Posterior vena cava (tissue), 2 donors: ENCODE measurements at regions not wholly inside any gene's neighbourhood (a gene's known extent, or its start where the extent isn't known, plus 50 kb on each side); places are given as distances from the start of the nearest gene placed in this dataset.

ENCODE experiments used
- DNase-seq: peaks from one replicate; pipeline ENCODE4 v3.0.0-alpha.2; 2020; ENCODE audit warnings: low spot score
- intact Hi-C, 2 donors: fragments of 100-400 bp; cut with DNase I; formaldehyde crosslinking; loops; one replicate each; pipeline versions ENCODE4 v1.14.1 to v1.14.2; 2022 to 2023
- donor health status: DM: yes; HTN: yes; CAD: no.
- donor health status: DM: yes; HTN: yes; CAD: no.

DNA sequence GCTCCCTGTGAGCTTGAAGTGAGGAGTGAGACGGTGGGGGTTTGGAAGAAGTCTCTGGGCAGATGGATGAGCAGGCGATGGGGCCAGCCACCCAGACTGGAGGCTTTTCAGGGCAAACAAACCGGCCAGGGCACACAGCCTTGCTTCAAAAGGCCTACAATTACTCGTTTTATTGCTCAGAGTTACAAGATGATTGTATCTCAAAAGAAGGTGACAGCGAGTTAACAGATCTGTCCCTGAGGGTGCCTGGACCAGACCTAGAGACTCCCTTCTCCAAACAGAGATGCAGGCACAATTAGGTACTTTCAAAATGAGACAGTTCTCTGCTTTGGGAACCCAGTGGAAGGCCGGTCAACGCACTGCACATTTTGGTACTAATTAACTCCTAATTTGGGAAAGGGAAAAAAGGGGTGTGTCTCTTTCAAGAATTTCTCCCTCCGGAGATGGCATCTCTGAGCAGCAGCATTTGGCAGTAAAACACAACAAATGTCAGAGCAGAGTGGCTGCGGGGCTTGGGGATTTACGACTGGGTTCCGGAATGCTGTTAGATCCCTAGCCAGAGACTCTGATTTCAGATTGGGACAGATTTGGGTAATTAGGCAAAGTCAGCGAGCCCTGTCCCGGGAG, 226.7 kb downstream of the TTC32 start:
- intact Hi-C loops: loop anchor here in 1 of 2 donors (10.0 kb wide), 1 partner anchor 800 kb away; no protein-coding TSS in a partner anchor
- DNase-seq: no peak

DNA sequence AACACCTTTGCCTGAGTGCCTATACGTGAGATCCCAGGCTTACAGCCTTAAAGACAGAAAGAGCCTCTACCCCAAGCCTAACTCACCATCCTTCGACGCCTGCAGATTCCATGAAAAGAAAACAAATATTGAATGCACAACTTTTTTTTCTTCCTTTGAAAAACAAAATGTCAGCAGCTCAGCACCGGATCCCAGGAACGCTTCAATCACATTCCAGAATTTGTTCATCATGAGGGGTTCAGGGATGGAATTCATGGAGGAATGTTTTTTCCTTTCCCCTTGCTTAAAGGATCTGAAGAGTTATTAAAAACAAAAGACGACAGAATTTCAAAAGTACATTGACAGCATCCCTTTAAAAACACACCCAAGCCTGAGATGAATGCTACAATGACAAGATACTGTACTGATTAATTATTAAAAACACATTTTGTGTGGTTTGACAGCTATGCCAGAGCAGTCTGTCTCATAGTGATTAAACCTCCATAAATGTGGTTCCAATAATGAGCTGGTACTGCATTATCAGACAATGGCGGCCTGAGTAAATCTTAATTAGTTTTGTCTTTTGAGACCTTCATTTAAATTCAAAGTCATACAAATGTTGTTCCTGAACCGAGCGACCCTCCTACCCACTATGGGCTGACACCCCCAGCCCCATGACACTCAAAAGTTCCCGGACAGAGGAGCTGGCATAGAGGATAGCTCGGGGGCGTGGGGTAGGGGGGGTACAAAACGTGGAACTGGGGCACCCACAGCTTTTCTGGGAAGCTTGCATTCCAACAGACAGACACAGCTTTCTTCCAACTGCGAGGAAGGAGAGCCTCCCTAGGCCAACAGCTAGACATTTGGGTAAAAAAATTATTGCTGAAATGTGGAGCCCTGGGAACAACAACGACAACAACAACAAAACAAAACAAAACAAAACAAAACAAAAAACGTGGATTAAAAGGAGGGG, 227.5 kb downstream of the TTC32 start:
- intact Hi-C loops: loop anchor here in 1 of 2 donors (10.0 kb wide), 1 partner anchor 800 kb away; no protein-coding TSS in a partner anchor

DNA sequence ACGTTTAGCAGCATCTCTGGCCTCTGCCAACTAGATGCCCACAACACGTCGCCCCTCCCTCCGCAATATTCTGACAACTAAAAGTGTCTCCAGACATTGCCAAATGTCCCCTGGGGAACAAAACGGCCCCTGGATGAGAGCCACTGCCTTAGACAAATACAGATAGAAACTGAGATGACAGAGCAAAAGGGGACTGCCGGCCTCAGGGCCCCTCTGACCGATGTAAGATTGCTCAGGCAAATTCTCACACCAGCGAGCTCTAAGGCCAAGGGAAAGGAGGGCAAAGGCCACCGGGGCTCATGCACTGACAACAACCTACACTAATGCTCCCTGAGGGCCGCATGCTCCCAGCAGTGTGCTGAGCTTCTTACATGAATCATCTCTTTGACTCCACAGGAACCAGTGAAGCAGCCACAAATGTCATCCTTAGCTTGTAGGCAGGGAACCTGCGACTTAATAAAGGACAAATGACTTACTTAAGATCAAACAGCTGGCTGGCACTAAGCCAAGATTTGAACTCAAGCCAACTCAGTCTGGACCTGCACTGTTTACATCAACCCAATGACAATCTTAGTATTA, 228.5 kb downstream of the TTC32 start:
- no peak for DNase-seq
- intact Hi-C loops: loop anchor here in 1 of 2 donors (10.0 kb wide), 1 partner anchor 799 kb away; no protein-coding TSS in a partner anchor

More for the DNA sequence above, 227.5 kb downstream of the TTC32 start:
- no peak for DNase-seq

DNA sequence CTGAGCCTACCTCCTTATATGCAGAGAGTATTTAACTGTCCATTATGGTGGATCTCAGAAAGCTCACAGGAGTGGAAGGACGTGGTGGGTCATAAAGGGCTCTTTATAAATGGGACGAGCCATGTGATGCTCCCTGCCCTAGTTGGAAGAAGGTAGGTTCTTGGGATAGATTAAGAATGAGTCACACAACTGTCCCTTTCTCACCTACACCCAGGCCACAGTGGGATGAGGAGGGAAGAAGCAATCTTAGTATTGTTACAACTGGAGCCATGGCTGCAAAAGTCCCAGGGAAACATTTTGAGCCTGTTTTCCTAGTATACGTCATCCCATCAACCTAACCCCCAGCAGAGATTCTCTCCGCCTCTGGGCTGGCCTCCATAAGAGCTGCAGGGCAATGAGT, 229.9 kb downstream of the TTC32 start:
- no peak for DNase-seq
- intact Hi-C loops: loop anchor here in 1 of 2 donors (10.0 kb wide), 1 partner anchor 797 kb away; no protein-coding TSS in a partner anchor

DNA sequence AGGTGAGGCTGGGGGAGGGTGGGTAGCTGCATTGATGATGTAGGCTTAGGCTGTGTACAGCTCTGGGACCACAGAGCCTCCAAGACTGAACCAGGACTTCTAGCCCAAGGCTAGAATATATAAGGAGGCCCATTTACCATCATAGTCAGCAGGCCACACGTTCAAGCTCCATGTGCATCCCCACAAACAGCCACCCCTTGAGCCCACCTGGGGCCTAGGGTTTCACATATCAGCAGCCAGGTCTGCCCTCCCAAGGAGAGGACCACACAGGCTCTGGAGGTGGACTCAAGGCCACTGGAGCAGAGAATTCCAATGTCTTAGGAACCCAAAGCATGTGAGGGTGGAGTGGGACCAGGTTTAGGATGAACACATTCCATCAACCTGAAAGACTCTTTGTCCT, 230.5 kb downstream of the TTC32 start:
- DNase-seq: no peak
- intact Hi-C loops: loop anchor here in 1 of 2 donors (10.0 kb wide), 1 partner anchor 797 kb away; no protein-coding TSS in a partner anchor

DNA sequence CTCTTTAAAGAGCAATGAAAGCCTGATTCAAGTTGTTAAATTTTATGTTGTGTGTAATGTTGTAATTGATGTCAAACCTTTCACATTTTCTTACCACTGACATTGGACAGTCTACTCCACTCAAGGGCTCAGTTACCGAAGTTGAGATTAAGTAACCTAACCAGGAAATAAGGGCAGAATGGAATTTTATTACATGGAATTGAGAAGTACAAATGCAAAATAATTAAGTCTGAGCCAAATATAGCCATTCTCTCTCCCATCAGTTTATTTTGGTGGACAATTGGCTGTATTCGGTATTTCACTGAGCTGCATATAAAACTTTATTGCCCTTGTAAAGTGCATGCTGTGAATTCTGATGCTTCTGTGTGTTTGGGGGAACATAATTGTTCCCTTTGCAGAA, 231.5 kb downstream of the TTC32 start:
- DNase-seq: no peak
- intact Hi-C loops: loop anchor here in 1 of 2 donors (10.0 kb wide), 1 partner anchor 796 kb away; no protein-coding TSS in a partner anchor

GRCh38 chr2:19669559-19669958, 232.2 kb downstream of the TTC32 start:
- DNase-seq: no peak
- intact Hi-C loops: no loop called here

DNA sequence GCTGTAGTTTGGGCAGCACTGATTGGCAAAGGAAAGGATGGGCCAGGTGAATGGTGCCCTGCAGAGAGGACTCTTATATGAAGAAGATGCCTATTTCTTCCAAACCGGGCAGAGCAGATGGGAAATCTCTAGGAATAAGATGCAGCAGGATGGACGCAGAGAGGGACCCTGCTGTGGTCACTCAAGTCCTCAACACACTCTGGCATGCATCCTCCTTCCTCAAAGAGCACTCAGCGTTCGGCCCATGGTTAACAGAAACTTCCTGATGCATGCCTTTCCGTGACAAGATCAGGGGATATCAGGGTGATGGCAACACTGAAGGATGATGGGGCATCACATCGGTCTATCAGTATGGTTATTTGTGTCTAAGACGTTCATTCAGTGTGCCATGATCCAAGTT, 232.7 kb downstream of the TTC32 start:
- intact Hi-C loops: no loop called here
- DNase-seq: no peak

DNA sequence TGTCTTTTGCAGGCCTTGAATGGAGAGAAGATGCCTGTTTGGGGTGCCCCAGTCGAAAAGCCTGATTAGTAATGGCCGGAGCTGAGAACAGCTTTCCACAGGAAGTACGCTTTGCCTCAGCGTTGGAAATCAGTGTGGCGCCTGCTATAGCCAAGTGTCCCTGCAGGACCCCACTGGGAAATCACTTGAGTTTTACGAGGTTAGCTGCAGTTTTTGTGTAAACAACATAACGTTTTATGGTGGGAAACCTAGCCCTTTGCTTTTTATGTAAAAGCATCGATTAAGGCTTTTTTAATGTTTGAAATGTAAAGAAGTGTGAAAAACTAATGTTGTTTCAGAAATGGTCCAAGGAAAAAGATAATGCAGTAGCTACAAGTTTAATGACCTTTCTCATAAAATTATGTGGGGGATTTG, 234.2 kb downstream of the TTC32 start:
- intact Hi-C loops: no loop called here

DNA sequence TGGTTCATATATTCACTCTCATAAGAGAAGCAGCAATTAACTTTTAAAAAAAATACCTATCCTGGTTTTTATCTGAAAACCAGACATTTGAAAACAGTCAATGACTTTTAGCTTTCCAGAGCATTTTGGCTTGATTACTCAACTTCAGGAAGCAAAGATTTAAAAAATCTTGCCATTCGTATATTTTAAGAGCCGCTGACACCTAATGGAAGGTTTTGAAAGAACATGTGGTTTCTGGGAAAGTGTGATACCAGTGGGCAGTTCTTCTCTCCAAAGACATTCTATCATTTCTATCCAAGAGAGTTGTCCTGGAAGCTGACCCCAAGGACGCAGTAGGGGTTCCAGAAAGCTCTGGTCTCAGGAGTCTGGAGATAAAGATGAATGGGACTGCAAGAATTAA, 234.7 kb downstream of the TTC32 start:
- intact Hi-C loops: no loop called here
- no peak for DNase-seq

More for the DNA sequence above, 234.2 kb downstream of the TTC32 start:
- DNase-seq: no peak

DNA sequence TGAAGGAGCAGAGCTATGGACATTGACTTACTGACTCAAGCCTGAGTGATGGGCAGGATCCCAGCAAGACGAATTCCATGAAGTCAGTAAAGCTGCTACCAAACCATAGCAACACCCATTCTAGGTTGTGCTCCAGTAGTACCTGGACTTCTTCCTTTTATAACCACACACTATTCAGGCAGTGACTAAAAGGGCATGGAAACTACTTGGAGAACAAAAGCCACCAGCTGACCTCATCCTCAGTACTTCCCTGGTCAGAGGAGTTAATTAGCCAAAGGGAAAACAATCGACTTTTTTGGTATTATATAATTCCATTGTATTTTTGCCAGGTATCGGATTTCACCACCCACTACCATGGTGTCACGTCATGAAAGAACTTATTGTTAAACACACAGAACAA, 237.1 kb downstream of the TTC32 start:
- intact Hi-C loops: no loop called here
- DNase-seq: no peak

DNA sequence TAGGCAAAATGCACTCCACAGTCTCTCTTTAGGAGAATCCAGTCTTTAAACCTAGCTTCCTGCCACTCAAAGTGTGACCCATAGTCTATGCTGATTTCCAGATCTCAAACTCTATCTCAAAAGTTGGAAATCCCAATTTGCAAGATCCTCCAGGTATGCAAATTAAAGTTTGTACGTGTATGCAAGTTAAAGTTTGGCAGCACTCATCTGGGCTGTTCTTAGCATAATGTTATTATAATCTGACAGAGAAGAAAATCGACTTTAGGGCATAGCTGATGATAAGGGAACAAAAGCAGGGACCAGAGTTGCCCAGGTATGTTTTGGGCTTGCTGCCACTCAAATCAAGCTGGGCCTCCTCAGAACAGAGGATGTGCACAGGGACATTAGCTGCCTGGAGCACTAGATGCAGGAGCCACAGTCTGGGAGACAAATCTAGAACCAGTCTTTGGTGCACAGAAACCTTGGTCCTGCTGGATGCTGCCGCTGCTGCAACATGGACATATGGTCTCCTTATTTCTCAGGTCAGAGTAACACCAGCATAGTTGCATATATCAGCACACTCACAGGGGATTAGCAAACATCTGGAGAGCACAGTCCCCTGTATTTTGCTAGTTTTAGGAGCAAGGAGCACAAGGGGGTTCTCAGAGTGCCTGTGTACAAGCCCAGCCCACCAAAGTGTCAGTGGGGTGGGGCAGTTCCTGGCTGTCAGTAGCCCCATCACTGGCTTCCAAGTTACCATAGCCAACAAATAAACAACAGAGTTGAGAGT, 242.6 kb downstream of the TTC32 start:
- DNase-seq: no peak
- intact Hi-C loops: no loop called here

- intact Hi-C loops: no loop called here
- DNase-seq: no peak
Observed at GRCh38 chr2:19656011-19656410, 245.8 kb downstream of the TTC32 start.

- intact Hi-C loops: no loop called here
- DNase-seq: no peak
Observed at GRCh38 chr2:19654310-19655090, 247.3 kb downstream of the TTC32 start.

DNA sequence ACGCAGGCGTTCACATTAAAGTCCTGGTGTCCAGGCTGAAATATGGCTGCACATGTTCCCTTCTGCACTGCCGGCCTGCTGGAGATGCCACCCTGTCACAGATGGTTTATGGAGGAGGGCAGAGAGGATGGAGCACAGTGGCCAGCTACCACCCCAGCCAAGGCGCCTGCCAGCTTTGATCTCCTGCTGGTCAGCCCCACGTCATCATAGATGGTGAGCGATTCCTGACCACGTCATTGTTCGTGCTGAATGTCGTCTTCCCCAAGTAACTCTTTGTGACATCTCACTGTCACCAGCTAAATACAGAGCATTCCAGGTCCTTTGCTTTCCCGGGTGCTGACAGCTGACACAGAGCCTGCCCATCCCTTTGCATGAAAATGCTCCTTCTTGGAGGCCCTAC, 248.3 kb downstream of the TTC32 start:
- no peak for DNase-seq
- intact Hi-C loops: no loop called here

DNA sequence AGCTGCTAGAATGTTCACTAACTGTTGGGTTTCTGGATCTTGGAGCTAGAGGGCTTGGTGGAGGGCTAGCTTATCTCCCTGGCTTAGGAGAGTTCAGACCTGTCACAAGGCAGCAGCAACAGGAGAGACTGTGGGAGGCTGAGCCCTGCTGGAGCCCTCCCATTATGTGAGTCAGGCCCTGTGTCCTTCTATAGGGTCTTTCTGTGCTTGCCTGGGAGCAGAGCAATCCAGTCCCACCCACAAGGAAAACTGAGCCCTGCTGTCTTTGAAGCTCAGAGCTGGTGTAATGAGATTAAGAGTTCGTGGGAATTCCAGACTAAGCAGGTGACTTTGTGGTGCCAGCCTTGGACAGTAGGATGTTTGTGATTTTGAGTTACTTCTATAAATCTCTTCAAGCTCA, 249.0 kb downstream of the TTC32 start:
- no peak for DNase-seq
- intact Hi-C loops: no loop called here

DNA sequence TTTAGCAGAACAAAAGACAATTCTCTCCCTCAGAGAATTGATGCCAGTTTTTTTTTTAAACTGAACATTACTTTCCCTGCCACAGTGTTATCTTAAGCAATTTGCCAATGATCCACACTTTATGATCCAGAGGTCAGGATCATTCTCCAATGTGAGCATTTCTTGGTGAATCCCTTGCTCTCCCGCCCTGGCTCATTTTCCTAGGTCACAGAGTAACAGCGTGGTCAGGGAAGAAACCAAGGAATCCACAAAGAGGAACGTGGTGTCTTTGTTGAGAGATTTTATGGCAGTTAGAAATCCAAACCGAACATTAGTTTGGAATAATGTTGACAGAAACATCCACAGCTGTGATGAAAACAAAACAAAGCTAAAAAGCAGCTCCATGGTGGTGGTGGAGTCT, 250.3 kb downstream of the TTC32 start:
- no peak for DNase-seq
- intact Hi-C loops: no loop called here

- intact Hi-C loops: no loop called here
- no peak for DNase-seq
Observed at GRCh38 chr2:19649785-19650380, 251.9 kb downstream of the TTC32 start.
